ENCODE measurements at regions not wholly inside any gene's neighbourhood (a gene's known extent, or its start where the extent isn't known, plus 50 kb on each side); places are given as distances from the start of the nearest gene placed in this dataset.
"Not testable (repeated sequence)": the region's sequence is repeated elsewhere in the genome, so short reads cannot be mapped to it uniquely, and the experiment has no call there.

- DNase-seq = no peak
Observed at GRCh38 chr2:163177592-163177991, 339.0 kb upstream of the KCNH7 start.

DNA sequence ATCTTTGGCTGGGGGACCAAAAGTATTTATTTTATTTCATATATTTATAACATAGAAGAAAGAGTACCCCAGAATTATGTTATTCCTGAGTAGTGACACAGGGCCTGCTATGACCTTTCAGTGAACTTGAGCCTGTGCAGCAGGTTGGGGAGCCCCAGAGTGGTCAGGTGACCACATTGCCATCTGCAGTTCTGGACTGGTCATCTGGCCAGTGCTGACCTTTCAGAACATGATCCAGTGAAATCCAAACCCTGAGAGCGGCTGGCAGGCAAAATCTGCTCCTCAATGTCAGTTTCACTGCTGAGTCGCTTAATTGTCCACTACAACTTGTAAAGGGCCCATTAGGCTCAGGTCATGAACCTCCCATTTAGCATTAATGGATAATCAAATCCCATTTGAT, 336.7 kb upstream of the KCNH7 start:
- no peak for DNase-seq

- no peak for DNase-seq
Observed at GRCh38 chr2:163173591-163173990, 335.0 kb upstream of the KCNH7 start.

DNA sequence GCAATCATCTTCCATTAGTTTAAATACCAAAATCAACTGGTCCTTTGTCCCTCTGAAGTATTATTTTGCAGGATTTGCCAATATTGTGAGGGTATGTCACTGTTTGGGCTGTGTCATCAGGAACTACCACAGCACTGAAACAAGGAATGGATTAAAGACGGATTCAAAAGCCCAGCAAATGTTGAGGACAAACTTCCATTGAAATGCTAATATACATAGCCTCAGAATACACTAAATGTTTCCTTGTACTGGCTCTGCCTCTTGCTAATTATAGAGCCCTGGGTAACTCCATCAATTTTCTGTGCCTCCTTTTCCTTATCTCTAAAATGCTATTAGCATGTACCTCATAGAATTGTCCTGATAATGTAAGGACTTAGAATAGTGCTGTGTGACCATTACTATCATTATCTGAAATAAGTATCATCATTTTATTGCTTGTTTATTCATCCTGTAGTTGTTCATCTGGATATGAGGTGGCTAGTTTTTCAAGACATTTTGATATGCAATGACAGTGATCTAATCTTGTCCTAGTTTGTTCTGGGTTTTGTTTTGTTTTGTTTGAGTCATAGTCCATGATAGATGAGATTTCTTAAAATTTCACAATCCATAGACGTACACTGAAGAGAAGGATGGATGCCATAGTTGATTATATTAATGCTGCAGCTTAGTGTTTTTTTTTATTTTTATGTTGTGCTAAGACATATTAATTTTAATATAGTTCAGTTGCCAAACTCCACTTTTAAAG, 333.4 kb upstream of the KCNH7 start:
- no peak for DNase-seq

GRCh38 chr2:163157891-163158496, 319.4 kb upstream of the KCNH7 start:
- DNase-seq = no peak

DNA sequence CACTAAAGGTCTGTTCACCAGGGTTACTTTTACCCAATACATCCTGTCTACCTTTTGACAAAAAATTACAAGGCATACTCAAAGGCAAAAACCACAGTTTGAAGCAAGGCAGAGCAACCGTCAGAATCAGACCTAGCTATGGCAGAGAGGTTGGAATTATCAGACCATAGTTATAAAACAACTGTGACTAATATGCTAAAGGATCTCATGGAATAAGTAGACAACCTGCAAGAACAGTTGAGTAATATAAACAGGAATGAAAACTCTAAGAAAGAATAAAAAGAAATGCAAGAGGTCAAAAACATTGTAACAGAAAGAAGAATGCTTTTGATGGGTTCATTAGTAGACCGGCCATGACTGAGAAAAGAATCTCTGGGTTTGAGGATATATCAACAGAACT, 318.8 kb upstream of the KCNH7 start:
- no peak for DNase-seq

DNA sequence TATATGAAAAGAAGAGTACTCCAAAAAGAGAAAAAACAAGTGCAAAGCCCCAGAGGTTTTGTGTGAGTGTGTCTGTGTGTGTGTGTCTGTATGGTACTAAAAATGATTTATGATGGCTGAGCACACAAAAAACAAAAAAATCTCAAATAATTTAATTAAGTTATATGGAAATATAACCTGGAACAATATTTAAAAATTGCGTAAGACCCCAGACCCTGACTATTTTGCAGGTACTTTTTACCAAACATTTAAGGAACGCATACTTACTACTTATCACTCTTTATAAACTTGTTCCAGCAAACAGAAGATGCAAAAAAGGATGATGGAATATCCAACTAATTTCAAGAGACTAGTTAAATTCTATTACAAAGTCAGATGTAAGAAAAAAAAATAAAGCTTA, 317.4 kb upstream of the KCNH7 start:
- no peak for DNase-seq

DNA sequence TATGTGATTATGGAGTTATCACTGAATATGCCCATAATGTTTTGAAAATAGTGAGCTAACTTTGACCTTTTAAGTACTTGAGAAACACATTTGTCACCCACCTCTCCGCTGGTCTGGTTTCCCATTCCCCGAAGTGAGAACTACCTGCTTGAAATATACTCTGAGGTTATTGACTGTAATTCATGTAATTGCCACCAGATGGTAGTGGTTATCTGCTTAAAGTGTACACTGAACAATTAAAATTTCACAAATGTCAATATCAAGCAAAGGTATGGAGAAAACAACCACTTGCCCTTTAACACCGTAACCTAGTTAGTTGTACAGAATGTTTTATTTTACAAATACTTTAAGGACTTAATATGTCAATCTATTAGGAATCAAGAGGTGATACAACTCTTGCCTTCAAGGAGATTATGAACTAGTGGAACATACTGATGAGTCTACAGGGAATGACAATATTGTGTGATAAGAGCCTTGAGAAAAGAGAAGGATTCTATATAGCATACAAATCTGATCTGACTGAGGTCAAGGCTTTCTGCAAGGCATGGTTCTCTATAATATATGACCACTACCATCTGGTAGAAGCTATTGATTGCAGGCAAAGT, 316.8 kb upstream of the KCNH7 start:
- DNase-seq = no peak

DNA sequence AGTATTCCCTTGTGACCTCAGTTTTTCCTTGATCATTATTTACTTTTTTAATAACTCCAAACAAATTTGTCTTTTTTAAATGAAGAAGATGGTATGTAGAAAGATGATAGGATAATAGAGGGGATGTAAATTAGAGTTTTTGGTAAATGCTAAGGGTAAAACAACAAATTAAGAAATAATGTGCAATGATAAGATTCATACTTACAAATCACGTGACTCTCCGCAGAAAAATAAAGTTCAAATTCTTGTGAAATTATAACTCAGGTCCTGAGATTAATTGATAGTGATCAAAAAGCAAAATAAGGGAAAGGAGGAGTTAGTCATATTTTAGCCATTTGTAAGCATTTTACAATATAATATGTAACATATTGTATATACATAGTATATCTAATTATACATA, 304.1 kb upstream of the KCNH7 start:
- DNase-seq = no peak

GRCh38 chr2:163138947-163139346, 300.4 kb upstream of the KCNH7 start:
- DNase-seq = no peak

DNA sequence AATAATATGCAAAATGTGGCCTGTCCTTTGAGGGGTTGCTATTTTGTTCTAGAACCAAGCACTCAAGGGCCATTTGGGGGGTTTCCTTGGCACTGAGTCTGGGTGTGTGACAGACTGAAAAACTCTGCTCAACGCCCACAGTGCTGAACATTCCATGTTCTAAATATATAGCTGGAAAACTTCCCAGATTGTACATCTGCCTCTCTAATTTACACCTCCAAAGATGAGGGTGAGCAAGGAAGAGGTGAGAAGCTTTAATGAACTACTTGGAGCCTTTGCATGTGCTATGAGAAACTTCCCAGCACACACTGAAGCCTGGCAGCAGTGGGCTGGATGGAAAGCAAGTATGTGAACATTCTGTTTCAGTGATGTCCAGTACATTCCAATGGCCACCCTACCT, 296.7 kb upstream of the KCNH7 start:
- no peak for DNase-seq

DNA sequence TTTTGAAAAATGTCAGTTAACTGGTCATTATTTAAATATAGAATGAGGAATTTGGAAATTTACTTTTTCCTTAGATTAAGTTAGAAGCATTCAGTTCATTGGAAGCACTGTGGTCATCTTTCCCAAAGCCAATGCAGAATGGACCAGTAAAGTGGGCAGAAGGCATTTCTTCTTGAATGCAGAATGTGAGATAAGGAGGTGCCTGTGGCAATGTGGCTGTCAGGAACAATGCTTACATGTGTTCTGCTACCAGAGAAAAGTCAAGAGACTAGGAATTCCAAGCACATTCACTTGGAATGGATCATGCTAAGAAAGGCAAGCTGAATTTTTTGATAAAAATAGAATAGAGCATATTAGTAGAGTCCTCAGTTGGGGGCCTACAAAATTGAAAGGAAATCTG, 295.0 kb upstream of the KCNH7 start:
- DNase-seq = no peak

DNA sequence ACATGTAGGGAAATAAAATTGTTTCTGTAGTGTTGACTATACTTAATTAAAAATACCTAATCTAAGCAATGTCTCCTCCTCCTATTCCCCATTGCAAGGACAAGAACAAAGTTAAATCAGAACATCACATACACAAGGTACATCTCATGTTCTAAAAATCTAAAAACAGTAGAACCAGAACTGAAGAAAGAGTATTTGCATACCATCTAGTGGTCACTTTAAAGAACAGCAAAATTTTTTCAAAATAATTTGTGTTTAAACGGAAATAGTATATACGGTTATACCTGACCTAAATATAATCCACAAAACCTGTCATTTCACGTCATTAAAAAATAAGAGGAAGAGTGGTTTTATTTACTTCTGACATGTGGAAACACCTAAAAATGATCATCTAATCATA, 294.3 kb upstream of the KCNH7 start:
- DNase-seq = no peak

- DNase-seq = not testable (repeated sequence)
Observed at GRCh38 chr2:163132207-163132606, 293.6 kb upstream of the KCNH7 start.

- DNase-seq = no peak
Observed at GRCh38 chr2:163123526-163123925, 285.0 kb upstream of the KCNH7 start.

DNA sequence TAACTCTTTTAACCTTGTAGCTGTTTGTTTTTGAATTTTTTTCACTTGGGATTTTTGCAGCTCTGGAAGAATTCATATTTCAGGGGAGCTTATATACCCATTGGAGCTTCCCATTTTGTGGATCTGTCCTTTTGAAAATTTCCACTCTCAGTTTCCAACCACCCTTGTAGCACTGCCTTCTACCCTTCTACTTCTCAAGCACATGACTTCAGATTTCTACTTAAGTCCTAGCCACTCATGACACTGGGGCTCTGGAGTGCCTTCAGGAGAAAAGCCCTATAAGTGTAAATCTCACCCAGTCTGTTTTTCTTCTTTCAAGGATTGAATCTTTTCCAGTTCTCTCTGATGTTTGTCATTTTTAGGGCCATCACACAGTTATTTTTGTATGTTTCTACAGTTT, 283.7 kb upstream of the KCNH7 start:
- no peak for DNase-seq

GRCh38 chr2:163121483-163121882, 282.9 kb upstream of the KCNH7 start:
- DNase-seq = no peak

- DNase-seq = no peak
Observed at GRCh38 chr2:163119966-163120365, 281.4 kb upstream of the KCNH7 start.

DNA sequence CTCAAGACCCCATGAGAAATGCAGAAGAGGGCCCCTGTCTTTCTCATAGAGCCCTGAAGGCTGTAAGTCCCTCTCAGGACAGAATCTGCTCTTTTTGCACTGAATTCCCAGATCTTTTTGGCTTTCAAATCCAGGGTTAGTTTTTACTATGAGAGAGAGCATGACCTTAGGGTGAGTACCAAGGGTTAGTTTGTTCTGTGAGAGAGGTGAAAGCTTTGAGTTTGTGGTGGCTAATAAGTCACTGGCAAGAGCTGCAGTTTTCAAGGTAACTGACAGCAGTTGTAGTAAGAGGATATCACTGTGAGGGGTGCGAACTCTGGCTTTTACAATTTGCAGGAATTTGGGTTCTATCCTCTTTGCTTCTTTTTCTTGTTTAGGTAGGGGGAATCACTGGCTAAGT, 248.4 kb upstream of the KCNH7 start:
- no peak for DNase-seq

DNA sequence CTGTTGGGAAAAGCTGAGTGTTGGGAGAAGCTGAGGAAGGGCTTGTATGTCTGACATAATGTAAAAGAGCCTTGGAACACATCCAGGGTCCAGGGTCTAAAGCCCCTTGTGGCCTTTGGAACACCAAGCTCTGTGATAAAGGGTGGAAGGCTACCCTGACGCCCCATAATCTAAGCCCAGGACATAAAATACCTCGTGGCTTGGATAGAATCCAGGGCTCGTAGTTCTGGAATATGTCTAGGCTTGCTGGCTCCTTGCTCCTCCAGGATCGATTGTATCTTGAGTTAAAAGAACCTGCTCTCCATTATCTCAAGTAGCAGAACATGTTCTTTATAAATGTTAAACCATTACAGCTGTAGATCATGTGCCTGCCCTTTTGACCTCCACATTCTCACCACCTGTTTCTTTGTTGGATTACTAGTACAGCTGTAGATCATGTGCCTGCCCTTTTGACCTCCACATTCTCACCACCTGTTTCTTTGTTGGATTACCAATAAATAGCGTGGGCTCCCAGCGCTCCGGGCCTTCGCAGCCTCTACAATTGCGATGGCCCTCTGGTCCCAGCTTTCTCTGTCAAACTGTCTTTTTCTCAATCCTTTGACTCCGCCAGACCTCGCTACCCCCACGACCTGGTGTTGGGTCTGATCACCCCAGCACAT, 246.9 kb upstream of the KCNH7 start:
- DNase-seq = not testable (repeated sequence)

DNA sequence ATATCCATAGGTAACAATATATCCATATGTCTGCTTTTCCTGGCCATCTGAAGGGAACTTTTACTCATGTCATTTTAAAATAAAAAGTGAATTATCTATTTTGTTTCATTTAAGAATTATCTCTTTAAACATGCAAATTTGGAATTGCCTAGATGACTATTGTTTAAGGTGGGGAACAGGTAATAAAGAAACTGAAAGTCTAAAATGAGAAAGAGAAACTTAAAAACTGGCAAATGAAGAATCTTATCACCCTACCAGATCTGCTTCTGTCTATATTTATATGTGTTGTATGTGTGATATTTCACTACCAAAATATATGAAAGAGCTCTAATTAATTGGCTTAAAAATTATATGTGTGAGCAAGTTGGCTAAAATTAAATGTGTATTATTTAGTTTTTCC, 243.2 kb upstream of the KCNH7 start:
- DNase-seq = no peak

GRCh38 chr2:163077241-163077640, 238.7 kb upstream of the KCNH7 start:
- DNase-seq = no peak

- DNase-seq = no peak
Observed at GRCh38 chr2:163066085-163066484, 227.5 kb upstream of the KCNH7 start.

DNA sequence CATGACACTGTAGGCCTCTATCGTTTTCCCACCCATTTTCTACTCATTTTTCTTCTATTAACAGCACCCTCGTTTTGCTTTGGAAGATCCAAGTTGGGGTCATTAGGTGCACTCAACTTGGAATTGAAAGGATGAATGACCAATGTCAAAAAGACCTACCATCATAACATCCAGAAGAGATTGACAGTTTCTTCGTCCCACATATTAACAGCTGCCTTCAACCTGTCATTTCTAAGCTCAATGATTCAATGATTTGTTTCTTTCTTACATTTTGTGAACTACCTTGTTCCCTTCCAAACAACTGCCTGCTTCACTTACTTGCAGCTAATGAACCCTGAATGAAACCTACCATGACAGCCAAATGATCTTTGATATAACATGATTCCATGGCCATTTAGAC, 224.0 kb upstream of the KCNH7 start:
- DNase-seq = no peak

Data from NCI-H510A (cell line).